ENCODE measurements at regions not wholly inside any gene's neighbourhood (a gene's known extent, or its start where the extent isn't known, plus 50 kb on each side); places are given as distances from the start of the nearest gene placed in this dataset.

GRCh38 chr6:138018297-138018696 lies 88.9 kb downstream of the PERP start:
- DNase-seq: no peak
- Histone ChIP-seq H4K20me1 (ENCODE audit: insufficient read depth, low read length) (no peaks in the 10 kb centered on the region), H2AFZ (ENCODE audit: insufficient read depth, low read depth, low read length, poor library complexity, severe bottlenecking) (no peak overlapping the region), H3K9me3 (replicated peaks in 1 of 2; ENCODE audit: control insufficient read depth in 1 of 2, insufficient read depth in 1 of 2, low read length in 2 of 2) (no peaks in the 10 kb centered on the region), H3K4me1 (ENCODE audit: control insufficient read depth in 1 of 2, insufficient read depth in 2 of 2, low read length in 2 of 2) (peaks cover 4 to 8% of the 10 kb centered on the region in 2 donors), H3K27me3 (ENCODE audit: control insufficient read depth in 2 of 2, insufficient read depth in 2 of 2, low read length in 2 of 2) (no peaks in the 10 kb centered on the region), H3K36me3 (replicated peaks in 1 of 2; ENCODE audit: control insufficient read depth in 1 of 2, insufficient read depth in 2 of 2, low read length in 2 of 2) (no peaks in the 10 kb centered on the region), H3K9ac (ENCODE audit: insufficient read depth, low read length, poor library complexity, severe bottlenecking) (no peak overlapping the region), H3K79me2 (ENCODE audit: insufficient read depth, low read length) (no peaks in the 10 kb centered on the region), H3K4me3 (replicated peaks in 1 of 3; ENCODE audit: low read depth in 2 of 3, low read length in 3 of 3) (no peak overlapping the region), H3K27ac (ENCODE audit: low read depth in 1 of 2, low read length in 2 of 2) (no peak overlapping the region), H3K4me2 (replicated peaks; ENCODE audit: extremely low read depth, low read length, poor library complexity, severe bottlenecking) (no peak overlapping the region)
- Mint-ChIP-seq H3K9me3 (peaks cover 0 to 6% (median 2%) of the 10 kb centered on the region in 7 donors), H3K27me3 (ENCODE audit: low read depth in 3 of 3) (peaks cover 0 to 2% (median 1%) of the 10 kb centered on the region in 3 donors), H3K4me1 (peaks cover 10% of the 10 kb centered on the region), H3K27ac (no peak overlapping the region), H3K4me3 (no peak overlapping the region), H3K36me3 (no peaks in the 10 kb centered on the region)
- intact Hi-C loops (cut with micrococcal nuclease): loop anchor here in 1 of 2 donors (10.0 kb wide), 1 partner anchor 87 kb away; the partner anchor contains the start of gene PERP
- TF ChIP-seq, protein P1, sequence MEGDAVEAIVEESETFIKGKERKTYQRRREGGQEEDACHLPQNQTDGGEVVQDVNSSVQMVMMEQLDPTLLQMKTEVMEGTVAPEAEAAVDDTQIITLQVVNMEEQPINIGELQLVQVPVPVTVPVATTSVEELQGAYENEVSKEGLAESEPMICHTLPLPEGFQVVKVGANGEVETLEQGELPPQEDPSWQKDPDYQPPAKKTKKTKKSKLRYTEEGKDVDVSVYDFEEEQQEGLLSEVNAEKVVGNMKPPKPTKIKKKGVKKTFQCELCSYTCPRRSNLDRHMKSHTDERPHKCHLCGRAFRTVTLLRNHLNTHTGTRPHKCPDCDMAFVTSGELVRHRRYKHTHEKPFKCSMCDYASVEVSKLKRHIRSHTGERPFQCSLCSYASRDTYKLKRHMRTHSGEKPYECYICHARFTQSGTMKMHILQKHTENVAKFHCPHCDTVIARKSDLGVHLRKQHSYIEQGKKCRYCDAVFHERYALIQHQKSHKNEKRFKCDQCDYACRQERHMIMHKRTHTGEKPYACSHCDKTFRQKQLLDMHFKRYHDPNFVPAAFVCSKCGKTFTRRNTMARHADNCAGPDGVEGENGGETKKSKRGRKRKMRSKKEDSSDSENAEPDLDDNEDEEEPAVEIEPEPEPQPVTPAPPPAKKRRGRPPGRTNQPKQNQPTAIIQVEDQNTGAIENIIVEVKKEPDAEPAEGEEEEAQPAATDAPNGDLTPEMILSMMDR (IDR thresholded peaks at IDR 0.05): no peak

GRCh38 chr6:138025528-138025978 lies 81.7 kb downstream of the PERP start:
- Mint-ChIP-seq H3K36me3 (no peaks in the 10 kb centered on the region), H3K4me1 (no peaks in the 10 kb centered on the region), H3K9me3 (no peaks in the 10 kb centered on the region), H3K27me3 (ENCODE audit: low read depth in 3 of 3) (peaks cover 0 to 3% (median 1%) of the 10 kb centered on the region in 3 donors), H3K27ac (peak overlapping the region in 1 of 7 donors; percentile 20), H3K4me3 (no peak overlapping the region)
- Histone ChIP-seq H3K4me1 (ENCODE audit: control insufficient read depth in 1 of 2, insufficient read depth in 2 of 2, low read length in 2 of 2) (no peaks in the 10 kb centered on the region), H3K27ac (ENCODE audit: low read depth in 1 of 2, low read length in 2 of 2) (no peak overlapping the region), H3K4me3 (replicated peaks in 1 of 3; ENCODE audit: low read depth in 2 of 3, low read length in 3 of 3) (no peak overlapping the region), H3K36me3 (replicated peaks in 1 of 2; ENCODE audit: control insufficient read depth in 1 of 2, insufficient read depth in 2 of 2, low read length in 2 of 2) (no peaks in the 10 kb centered on the region), H3K79me2 (ENCODE audit: insufficient read depth, low read length) (no peaks in the 10 kb centered on the region), H3K4me2 (replicated peaks; ENCODE audit: extremely low read depth, low read length, poor library complexity, severe bottlenecking) (no peak overlapping the region), H2AFZ (ENCODE audit: insufficient read depth, low read depth, low read length, poor library complexity, severe bottlenecking) (no peak overlapping the region), H3K27me3 (ENCODE audit: control insufficient read depth in 2 of 2, insufficient read depth in 2 of 2, low read length in 2 of 2) (no peaks in the 10 kb centered on the region), H4K20me1 (ENCODE audit: insufficient read depth, low read length) (no peaks in the 10 kb centered on the region), H3K9ac (ENCODE audit: insufficient read depth, low read length, poor library complexity, severe bottlenecking) (no peak overlapping the region), H3K9me3 (replicated peaks in 1 of 2; ENCODE audit: control insufficient read depth in 1 of 2, insufficient read depth in 1 of 2, low read length in 2 of 2) (no peaks in the 10 kb centered on the region)
- intact Hi-C loops (cut with micrococcal nuclease): no loop called here
- TF ChIP-seq, protein P1 (IDR thresholded peaks at IDR 0.05): no peak
- no CpG with 5 or more reads among the region's 2 CpGs for WGBS (ENCODE audit: insufficient coverage)
- DNase-seq: no peak
